Cardiac septum (tissue), 1 donor: ENCODE measurements at regions not wholly inside any gene's neighbourhood (a gene's known extent, or its start where the extent isn't known, plus 50 kb on each side); places are given as distances from the start of the nearest gene placed in this dataset.

ENCODE experiments used
- DNase-seq: peaks from one replicate; pipeline ENCODE4 v3.0.0-alpha.2; 2020; ENCODE audit warnings: low spot score
- intact Hi-C: fragments of 100-400 bp; cut with DNase I; formaldehyde crosslinking; loops from one replicate; pipeline ENCODE4 v1.14.0; 2022
- donor health status: DM: no; HTN: no; CAD: no.

DNA sequence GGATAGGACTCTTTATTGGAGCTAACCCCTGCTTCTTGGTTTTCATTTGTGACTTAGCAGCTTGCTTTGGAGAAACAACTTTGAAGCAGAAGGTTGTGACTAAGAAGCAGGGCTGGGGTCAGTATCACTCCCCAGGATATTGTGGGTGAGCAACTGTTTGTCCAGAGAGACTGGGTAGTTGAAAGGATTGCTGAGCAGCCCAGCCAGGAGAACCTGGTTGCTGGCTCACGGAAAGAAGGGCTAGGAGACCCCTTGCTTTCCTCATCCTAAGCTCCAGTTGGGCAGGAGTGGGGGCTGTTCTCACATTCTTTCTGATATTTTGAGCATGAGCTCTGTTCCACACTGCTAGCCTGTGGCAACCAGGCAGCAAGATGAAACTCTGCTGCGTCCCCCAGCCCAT lies 151.2 kb downstream of the CBLN1 start:
- no peak for DNase-seq
- intact Hi-C loops = no loop called here

DNA sequence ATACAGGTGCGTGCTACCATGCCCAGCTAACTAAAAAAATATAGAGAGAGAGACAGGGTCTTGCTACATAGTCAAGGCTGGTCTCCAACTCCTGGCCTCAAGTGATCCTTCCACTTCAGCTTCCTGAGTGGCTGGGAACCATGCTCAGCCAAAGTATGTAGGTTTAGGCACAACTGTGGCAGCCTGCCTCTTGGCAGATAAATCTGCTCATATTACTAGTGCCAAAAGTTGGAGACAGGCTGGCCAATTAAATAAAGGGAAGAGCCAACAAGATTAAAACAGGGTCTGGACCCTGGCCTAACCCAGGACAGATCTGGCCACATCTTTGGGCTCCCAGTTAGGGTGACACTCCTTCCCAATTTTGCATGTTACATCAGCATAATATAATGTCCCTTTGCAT lies 151.7 kb downstream of the CBLN1 start:
- no peak for DNase-seq
- intact Hi-C loops = no loop called here

DNA sequence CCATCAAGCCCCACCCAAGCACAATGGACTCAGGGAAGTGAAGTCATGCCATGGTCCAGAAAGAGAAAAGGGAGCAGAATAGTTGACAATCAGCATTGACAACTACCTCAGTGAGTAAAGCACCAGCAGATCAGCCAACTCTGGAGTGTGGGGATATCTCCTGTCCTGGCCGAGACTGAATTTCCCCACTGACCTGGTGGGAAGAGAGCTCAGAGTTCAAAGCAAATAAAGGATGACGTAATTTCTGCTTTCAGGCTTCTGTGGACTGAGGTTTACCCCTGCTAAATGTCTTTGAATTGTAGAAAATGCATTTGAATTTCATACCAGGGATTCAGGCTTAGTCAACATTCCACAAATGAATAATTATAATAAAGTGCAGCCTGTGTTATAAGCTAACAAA lies 152.9 kb downstream of the CBLN1 start:
- DNase-seq = no peak
- intact Hi-C loops = no loop called here

DNA sequence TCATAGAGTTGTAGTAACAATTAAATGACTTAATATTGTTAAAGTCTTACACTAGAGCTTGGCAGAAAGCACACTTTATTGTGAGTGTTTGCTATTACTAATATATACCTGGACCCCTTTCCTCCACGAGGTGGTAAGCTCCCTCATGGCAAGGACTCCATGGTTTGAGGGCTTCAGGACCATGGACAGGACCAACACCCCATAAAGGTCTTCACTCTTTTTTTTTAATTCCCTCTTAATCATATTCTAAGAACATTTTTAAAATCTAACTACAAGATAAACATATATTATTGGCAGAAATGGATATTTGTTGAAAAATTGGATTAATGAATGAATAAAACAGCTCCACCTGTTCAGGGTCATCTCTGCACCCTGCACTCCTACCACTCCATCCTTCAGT lies 154.5 kb downstream of the CBLN1 start:
- intact Hi-C loops = no loop called here
- no peak for DNase-seq

DNA sequence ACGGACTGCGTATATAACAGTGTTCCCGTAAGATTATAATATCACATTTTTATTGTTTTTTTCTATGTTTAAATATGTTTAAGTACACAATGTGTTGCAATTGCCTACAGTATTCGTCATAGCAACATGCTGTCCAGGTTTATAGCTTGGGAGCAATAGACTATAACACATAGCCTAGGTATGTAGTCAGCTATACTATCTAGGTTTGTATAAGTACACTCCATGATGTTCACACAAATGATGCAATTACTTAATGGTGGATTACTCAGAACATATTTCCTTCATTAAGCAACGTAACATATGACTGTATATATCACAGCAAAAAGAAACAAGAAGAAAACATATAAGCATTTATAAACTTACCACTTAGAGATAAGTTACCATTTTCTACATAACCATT lies 160.0 kb downstream of the CBLN1 start:
- intact Hi-C loops = no loop called here
- no peak for DNase-seq

DNA sequence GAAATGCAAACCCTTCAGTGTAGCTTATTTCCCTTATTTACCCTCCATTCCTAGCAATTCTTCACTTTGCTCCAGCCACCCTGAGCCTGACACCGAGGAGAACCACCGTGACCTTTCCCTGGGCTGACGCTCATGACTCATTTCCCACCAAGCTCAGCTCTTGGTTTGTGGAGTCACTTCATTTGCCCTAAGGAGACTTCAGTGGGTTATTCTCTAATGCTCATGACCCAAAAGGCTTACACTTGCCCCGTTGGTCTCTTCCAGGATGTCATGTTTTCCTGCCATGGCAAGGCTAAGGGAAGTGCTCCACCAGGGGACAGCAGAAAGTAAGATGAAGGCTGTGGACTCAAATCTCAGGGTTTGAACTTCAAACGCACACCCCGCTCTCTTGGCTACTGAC lies 161.0 kb downstream of the CBLN1 start:
- intact Hi-C loops = no loop called here
- no peak for DNase-seq

DNA sequence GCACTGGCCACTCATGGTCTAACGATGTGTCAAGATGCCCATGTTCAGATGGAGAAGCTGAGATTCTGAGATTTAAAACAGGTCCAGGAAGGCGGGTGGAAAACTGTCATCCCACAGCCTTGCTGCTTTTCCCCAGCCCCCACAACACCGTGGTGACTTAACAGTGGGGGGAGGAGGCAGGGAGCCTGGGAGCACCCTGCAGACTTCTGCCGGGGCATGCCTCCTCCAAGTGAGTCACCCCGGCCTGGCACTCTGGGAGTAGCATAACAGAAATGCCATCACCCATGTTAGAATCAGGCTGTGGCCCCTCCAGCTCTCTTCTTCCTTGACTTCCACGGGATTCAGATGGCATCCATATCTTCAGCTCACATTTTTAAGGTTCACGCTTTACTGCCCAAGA lies 164.8 kb downstream of the CBLN1 start:
- intact Hi-C loops = no loop called here
- DNase-seq = no peak

DNA sequence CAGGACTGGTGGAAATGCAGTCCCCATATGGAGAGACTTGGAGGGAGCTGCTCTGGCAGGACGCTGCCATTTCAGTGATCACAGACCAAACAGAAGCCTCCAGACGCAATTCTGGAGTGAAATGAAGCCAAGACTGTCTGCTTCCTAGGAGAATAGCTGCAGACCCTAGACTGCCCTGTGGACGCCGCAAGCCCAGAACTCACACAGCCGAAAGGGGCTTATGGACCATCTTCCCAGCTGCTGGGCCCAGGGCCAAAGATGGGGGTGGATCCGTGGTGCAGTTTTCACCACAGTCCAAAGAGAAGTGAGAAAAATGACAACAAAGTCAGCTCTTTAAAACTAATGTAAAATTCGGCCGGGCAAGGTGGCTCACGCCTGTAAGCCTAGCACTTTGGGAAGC lies 165.7 kb downstream of the CBLN1 start:
- intact Hi-C loops = no loop called here
- DNase-seq = no peak

DNA sequence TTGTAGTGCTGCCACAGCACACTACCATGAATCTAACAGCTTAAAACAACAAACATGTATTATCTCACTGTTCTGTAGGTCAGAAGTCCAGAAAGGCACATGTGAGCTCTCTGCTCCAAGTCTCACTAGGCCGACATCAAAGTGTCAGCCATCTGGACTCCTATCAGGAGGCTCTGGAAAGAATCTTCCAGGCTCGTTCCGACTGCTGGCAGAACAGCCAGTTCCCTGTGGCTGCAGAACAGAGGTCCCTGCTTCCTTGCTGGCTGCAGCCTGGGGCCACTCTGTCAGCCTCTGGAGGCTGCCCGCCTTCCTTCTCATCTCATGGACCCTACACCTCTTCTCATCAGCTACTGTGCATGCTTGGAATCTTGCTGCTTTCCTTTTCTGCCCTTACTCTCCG lies 168.9 kb downstream of the CBLN1 start:
- DNase-seq = no peak
- intact Hi-C loops = no loop called here

DNA sequence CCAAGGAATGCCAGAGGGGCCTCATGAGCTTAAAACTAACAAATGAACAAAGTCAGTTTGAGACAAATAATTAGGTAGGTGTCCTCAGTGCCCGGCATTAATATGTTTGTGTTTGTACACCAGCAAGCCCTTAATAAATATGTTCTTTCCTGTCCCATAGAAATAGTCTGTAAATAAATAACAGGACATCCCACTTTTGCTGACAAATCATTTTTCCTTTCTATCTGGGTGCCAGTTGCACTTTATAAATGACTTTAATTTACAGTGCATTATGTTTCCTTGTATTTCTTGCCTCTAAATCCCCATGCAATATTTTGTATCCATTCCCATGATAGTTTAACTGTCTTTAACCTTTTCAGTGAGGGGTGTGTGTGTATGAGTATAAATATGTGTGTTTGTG lies 170.3 kb downstream of the CBLN1 start:
- intact Hi-C loops = no loop called here
- no peak for DNase-seq

DNA sequence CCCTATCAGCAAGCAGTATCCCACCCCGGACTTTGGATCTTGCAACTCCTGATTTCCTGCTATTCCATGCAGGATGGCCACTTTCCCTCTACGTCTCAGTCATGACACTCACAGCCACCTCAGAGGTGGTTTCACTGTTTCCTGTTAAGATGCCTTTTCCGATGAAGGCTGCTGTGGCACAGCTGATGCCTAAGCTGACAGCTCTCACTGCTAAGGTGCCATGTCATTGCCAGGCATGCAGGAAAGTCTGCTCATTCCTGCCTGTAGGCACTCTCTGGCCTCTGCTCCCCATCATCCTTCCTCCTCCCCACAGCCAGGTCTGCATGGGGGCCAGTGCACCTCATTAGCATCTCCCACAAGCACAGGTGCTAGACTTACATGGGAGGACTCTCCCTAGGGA lies 173.0 kb downstream of the CBLN1 start:
- intact Hi-C loops = no loop called here
- DNase-seq = no peak

DNA sequence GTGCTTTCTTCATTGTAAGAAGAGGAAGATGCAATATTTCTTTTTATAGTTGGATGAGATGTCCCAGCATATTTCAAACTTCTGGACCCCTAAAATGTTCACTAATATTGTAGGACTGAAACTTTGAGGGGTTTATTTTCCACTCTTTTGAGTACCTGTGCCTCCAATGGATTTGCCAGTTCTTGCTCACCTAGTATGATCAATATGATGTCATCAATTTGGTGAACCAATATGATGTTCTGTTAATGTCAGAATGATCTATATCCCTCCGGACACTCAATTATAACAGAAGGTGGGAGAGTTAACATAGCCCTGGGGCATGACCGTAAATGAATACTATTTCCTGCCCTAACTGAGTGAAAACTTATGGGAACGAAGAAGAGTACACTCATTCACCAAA lies 178.3 kb downstream of the CBLN1 start:
- DNase-seq = no peak
- intact Hi-C loops = no loop called here

DNA sequence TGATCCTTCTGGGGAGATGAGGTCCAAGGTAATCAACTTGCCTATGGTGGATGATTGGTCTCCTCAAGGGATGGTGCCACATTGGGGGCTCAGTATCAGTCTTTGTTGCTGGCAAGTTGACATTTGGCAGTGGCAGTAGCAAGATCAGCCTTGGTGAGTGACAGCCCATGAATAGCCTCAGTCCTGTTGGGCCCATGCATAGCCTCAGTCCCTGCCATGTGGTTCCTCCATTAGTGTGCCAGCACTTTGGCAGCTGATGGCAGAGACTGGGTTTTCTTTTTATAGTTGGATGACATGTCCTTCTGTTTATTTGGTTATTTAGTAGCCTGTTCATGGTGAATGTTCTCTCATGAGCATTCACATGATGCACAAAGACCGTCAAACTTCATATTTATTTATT lies 179.6 kb downstream of the CBLN1 start:
- DNase-seq = no peak

DNA sequence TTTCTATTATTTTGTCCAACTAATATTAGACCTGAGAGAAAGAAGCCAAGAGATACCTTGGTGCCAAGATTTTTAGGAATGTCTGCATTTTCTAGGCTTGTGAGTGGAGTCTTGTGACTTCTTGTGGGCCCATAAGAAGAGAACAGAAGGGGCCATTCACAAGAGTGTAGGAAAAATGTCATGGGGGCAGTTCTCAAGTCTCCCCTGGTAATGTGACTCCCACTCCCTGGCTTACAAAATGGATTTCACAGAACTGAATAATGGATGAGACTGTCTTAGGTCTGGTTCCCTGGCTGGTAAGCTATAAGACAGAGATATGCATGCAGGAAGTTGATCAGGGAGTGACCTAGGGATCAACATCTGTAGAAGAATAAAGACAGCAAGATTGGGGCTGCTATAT lies 181.3 kb downstream of the CBLN1 start:
- intact Hi-C loops = no loop called here
- no peak for DNase-seq

More for the DNA sequence above, 179.6 kb downstream of the CBLN1 start:
- intact Hi-C loops = no loop called here

DNA sequence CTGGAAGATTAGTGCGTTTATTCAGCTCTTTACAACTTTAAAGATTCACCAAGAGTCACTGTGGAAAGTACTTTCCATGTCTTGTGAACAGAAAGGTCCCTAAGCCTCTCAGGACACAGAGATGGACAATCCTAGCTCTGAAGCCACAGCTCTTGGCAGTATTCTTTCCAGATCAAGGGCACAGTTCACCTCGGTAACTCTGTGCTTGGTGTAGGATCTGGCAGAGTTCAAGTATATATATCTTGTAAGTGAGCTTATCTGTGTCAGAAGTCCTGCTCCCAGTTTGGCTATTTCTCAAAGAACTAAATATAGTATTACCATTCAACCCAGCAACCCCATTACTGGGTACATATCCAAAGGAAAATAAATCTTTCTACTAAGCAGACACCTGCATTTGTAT lies 183.7 kb downstream of the CBLN1 start:
- intact Hi-C loops = no loop called here
- no peak for DNase-seq

DNA sequence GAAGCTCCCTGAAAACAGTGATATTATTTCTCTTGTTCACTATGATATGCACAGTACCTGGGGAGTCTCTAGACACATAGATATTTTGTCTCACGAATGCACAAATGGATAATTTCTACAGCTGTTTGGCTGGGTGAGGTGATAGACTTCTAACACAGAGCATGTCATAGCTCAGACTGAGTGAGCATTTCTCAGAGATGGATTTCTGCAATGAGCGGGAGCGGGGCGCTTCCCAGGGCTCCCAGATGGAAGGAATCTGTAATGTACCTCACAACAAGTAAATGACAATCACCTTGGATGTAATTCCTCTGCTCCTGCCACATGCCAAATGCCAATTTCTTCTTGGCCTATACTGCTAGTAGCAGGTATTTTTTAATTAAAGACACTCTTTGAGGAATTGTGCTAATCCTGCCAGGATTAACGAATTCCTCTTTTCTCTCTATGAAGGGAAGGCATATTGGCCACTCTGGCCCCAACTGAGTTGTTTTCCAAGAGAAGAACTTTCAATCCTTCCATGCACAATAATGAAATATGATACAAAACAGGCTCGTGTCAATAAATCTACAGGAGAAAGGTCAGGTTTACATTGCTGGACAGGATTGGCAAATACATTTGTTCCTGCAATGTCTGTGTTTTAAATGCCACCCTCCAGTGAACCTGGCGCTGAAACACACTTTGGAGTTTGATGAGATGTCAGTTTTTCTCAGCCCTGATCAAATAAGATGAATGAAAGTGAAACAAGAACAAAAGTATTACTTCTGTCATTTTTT lies 185.3 kb downstream of the CBLN1 start:
- no peak for DNase-seq
- intact Hi-C loops = no loop called here

DNA sequence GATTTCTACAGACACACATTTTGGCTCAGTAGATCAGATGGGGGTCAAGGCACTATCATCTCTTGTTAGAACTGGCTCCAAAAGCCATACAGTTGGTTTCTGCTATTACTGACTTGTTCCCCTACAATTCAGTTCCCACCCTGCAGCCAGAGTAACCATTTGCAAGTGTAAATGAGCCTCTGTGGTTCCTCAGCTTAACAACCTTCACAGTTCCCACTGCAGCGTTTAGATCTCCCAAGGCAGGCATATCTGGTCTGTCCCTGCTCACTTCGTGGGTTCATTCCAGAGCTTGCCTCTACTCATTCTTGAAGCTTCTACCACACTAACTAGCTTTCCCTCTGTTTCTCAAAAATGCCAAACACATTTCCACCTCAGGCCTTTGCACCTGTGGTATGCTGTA lies 186.1 kb downstream of the CBLN1 start:
- no peak for DNase-seq
- intact Hi-C loops = no loop called here

DNA sequence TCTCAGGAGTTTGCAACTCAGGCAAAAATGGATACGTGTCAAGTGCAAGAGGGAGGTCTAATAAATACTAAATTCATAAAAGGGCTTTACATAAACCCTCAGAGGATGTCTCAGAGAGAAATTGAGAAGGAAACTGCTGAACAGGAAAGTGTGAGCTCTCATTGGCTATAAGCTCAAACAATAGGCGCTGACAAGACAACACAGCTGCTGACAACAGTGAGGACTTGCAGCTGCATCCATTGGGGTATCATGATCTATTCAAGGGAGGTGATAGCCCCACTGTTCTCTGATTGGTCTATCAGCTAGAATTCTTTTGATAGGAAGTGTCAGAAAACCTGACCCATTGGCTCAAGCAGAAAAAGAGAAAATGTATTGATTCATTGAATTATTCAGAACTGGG lies 187.2 kb downstream of the CBLN1 start:
- no peak for DNase-seq
- intact Hi-C loops = no loop called here

DNA sequence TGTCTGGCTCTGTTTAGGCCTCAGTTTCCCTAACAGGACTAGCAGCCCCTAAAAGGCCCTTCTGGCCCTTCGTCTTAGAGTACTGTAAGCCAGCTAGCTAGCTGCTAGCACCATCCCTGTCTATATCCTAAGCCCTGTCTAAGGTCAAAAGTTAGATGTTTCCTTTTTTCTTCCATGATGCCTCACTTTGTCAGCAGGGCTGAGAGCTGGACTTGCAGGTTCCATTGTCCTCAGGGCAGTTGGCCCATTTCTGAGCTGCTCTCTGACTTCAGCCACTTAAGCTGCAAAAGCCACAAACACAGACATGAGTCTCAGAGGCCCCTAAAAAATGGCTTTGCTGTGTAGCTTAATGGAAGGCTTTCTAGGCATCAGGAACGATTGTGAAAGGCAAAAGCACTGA lies 187.7 kb downstream of the CBLN1 start:
- intact Hi-C loops = no loop called here
- no peak for DNase-seq

DNA sequence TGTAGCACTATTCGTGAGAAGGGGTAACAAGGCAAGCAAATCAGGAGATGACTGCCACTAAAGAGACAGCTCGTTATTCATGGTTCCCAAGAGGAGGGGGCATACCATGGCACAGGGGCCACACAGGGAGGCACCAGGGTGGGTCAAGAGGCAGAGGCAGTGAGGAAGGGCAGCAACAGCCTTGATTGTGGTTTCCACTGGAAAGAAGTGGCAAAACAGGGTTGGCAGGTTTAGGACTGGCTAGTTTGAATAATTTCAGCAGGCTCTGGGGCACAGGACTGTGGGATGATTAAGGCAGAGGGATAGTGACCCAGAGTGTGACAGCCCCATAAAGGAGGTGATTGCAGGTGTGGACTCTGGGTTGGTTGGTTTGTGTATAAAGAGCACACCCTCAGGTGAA lies 188.9 kb downstream of the CBLN1 start:
- DNase-seq = no peak
- intact Hi-C loops = no loop called here

DNA sequence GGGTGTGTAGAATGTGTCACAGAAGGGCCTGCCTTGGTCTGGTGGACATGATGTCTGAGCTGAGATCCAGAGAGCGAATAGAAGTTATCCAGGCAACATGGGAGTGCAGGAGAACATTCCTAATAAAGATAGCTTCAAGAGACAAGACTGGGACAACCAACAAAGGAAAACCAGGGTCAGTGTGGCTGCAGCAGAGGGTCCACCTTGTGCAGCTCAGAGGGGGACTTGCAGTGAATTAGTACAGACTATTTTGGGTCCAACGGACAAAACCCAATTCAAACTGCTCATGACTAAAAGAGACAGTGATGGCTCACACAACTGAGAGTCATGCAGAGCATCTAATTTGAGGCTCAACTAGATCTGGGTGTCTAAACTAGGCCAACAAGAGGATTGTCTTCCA lies 192.1 kb downstream of the CBLN1 start:
- no peak for DNase-seq
- intact Hi-C loops = no loop called here

DNA sequence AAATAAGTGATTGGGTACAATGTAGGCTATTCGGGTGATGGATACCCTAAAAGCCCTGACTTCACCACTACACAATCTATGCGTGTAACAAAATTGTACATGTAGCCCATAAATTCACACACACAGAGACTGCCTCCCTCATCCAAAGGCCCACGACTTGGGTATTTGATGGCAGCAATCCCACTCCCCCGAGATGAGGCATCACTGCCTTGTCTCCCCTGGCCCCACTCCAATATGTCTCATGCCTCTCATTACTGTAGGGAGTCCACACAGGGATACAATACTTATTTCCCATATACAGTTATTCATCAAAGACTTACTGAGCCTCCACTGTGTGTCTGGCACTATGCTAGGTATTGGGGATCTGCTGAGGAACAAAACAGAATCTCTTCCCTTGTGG lies 192.6 kb downstream of the CBLN1 start:
- DNase-seq = no peak
- intact Hi-C loops = no loop called here
